SK-N-SH (cell line): ENCODE measurements at regions not wholly inside any gene's neighbourhood (a gene's known extent, or its start where the extent isn't known, plus 50 kb on each side); places are given as distances from the start of the nearest gene placed in this dataset.

Experiments
- CTCF ChIA-PET: fragments of 300-600, 350-600 bp; formaldehyde crosslinking; extraction: SDS; loops from one replicate; lab custom pipeline; 2021; lab: Yijun Ruan, JAX
- POLR2A ChIA-PET: fragments of 350-600 bp; sonication (Branson Sonifier 250); formaldehyde crosslinking; extraction: SDS; loops from one replicate; lab custom pipeline; 2020; ENCODE audit warnings: antibody characterized with exemption, inconsistent platforms; lab: Yijun Ruan, JAX
- DNase-seq: peaks from one replicate; pipeline ENCODE4 v3.0.0; 2012
- H2AFZ ChIP-seq: fragments of 200-600 bp; sonication (generic); 2 replicates; pipeline ENCODE4 v1.8.1; 2016; ENCODE audit warnings: antibody characterized with exemption, mild to moderate bottlenecking, low read depth
- H3F3A ChIP-seq: fragments of 200-600 bp; sonication (generic); replicated peaks from 2 replicates; pipeline ENCODE3; 2016; ENCODE audit warnings: antibody characterized with exemption, mild to moderate bottlenecking; ENCODE audit not compliant: insufficient read depth
- H3K27ac ChIP-seq, 2 experiments: fragments of 200-500 bp in 1 of 2; fragments of 200-600 bp in 1 of 2; sonication (Bioruptor generic) in 1 of 2; sonication (generic), shearing (Covaris generic) in 1 of 2; 2 replicates each; pipeline versions ENCODE4 v1.5.1 to v1.6.1; 2014 to 2016; ENCODE audit warnings: low read depth in 2 of 2, inconsistent platforms in 1 of 2, low read length in 1 of 2, mild to moderate bottlenecking in 1 of 2, mixed read lengths in 1 of 2
- H3K27me3 ChIP-seq: fragments of 200-600 bp; sonication (generic), shearing (Covaris generic); 2 replicates; pipeline ENCODE4 v1.6.1; 2016; ENCODE audit warnings: mixed run types; ENCODE audit not compliant: insufficient read depth
- H3K36me3 ChIP-seq, 2 experiments: fragments of 200-500 bp in 1 of 2; fragments of 200-600 bp in 1 of 2; sonication (Bioruptor generic) in 1 of 2; sonication (generic) in 1 of 2; replicated peaks in 1 of 2; 2 replicates each; pipeline versions ENCODE3 to v1.5.1; 2014 to 2016; ENCODE audit warnings: low read length in 1 of 2, mild to moderate bottlenecking in 1 of 2; ENCODE audit not compliant: insufficient read depth in 2 of 2, control insufficient read depth in 1 of 2
- H3K4me1 ChIP-seq, 2 experiments: fragments of 200-500 bp in 1 of 2; fragments of 200-600 bp in 1 of 2; sonication (Bioruptor generic) in 1 of 2; sonication (generic), shearing (Covaris generic) in 1 of 2; 2 replicates each; pipeline versions ENCODE4 v1.5.1 to v1.6.1; 2014 to 2016; ENCODE audit warnings: low read depth in 1 of 2, low read length in 1 of 2, mixed run types in 1 of 2; ENCODE audit not compliant: insufficient read depth in 2 of 2, control insufficient read depth in 1 of 2
- H3K4me2 ChIP-seq: fragments of 200-600 bp; sonication (generic), shearing (Covaris generic); 2 replicates; pipeline ENCODE4 v1.6.1; 2017; ENCODE audit warnings: mixed run types
- H3K4me3 ChIP-seq, 2 experiments: fragments of 200-500 bp in 1 of 2; fragments of 200-600 bp in 1 of 2; sonication (Bioruptor generic) in 1 of 2; sonication (generic), shearing (Covaris generic) in 1 of 2; 2 replicates each; pipeline versions ENCODE4 v1.5.1 to v1.8.1; 2014 to 2016; ENCODE audit warnings: low read depth in 2 of 2, inconsistent platforms in 1 of 2, low read length in 1 of 2, mild to moderate bottlenecking in 1 of 2, mixed read lengths in 1 of 2, moderate library complexity in 1 of 2
- H3K79me2 ChIP-seq: fragments of 200-600 bp; sonication (generic); 2 replicates; pipeline ENCODE4 v1.8.1; 2017; ENCODE audit warnings: mild to moderate bottlenecking; ENCODE audit not compliant: insufficient read depth
- H3K9ac ChIP-seq: fragments of 200-600 bp; sonication (generic); 2 replicates; pipeline ENCODE4 v1.6.1; 2017; ENCODE audit warnings: mixed run types
- H3K9me2 ChIP-seq: fragments of 200-600 bp; sonication (generic); 2 replicates; pipeline ENCODE4 v1.6.1; 2017; ENCODE audit warnings: mixed run types
- H3K9me3 ChIP-seq: fragments of 200-600 bp; sonication (generic); 2 replicates; pipeline ENCODE4 v1.6.1; 2017; ENCODE audit warnings: mixed run types, mild to moderate bottlenecking, moderate library complexity
- H4K20me1 ChIP-seq: fragments of 200-600 bp; sonication (generic); 2 replicates; pipeline ENCODE4 v1.6.1; 2017; ENCODE audit warnings: mild to moderate bottlenecking, mixed run types; ENCODE audit not compliant: insufficient read depth
- EP300 ChIP-seq, 2 experiments: IDR thresholded peaks; 2 replicates each; pipeline versions ENCODE4 v1.4.0 to v1.6.1; 2012; ENCODE audit warnings: borderline replicate concordance in 1 of 2, low read depth in 1 of 2, low read length in 1 of 2
- FOXJ3 ChIP-seq: sonication (generic); formaldehyde crosslinking; IDR thresholded peaks from 2 replicates; pipeline ENCODE4 v1.5.1; 2020; ENCODE audit warnings: mild to moderate bottlenecking, missing genetic modification reagents
- JUND ChIP-seq: IDR thresholded peaks from 2 replicates; pipeline ENCODE4 v1.4.0; 2012
- MXI1 ChIP-seq: IDR thresholded peaks from 2 replicates; pipeline ENCODE4 v1.6.1; 2012; ENCODE audit warnings: mild to moderate bottlenecking, low read depth, low read length, improper control_type of control experiment
- NFIC ChIP-seq: IDR thresholded peaks from 2 replicates; pipeline ENCODE4 v1.4.0; 2012; ENCODE audit warnings: borderline replicate concordance
- NRF1 ChIP-seq: IDR thresholded peaks from 2 replicates; pipeline ENCODE4 v1.6.1; 2012; ENCODE audit warnings: low read depth, mild to moderate bottlenecking, low read length
- RCOR1 ChIP-seq: fragments of 150-350 bp; IDR thresholded peaks from 2 replicates; pipeline ENCODE4 v1.6.1; 2017; ENCODE audit warnings: antibody characterized with exemption, low read length
- SMC3 ChIP-seq: IDR thresholded peaks from 2 replicates; pipeline ENCODE4 v1.6.1; 2012; ENCODE audit warnings: low read depth, low read length, improper control_type of control experiment
- TEAD4 ChIP-seq: IDR thresholded peaks from 2 replicates; pipeline ENCODE4 v1.4.0; 2012; ENCODE audit warnings: mild to moderate bottlenecking, borderline replicate concordance; ENCODE audit not compliant: insufficient read depth
- YY1 ChIP-seq: IDR thresholded peaks from 2 replicates; pipeline ENCODE4 v1.4.0; 2012; ENCODE audit warnings: low read depth, mild to moderate bottlenecking
- ZBTB33 ChIP-seq: IDR thresholded peaks from 2 replicates; pipeline ENCODE4 v1.4.0; 2012; ENCODE audit warnings: low read depth, borderline replicate concordance
- WGBS: methylation state at CpG from one replicate; pipeline ENCODE4 v1.1.6; 2017; ENCODE audit warnings: low lambda C conversion rate; 5-methylcytosine and 5-hydroxymethylcytosine counted together
- TF ChIP-seq, protein P1 (sequence below): IDR thresholded peaks from 2 replicates; pipeline ENCODE4 v1.6.1; 2012; ENCODE audit warnings: mild to moderate bottlenecking, low read depth, low read length, moderate library complexity
- TF ChIP-seq, protein P2 (sequence below): IDR thresholded peaks from 2 replicates; pipeline ENCODE4 v1.4.0; 2012; ENCODE audit warnings: low read depth, borderline replicate concordance

GRCh38 chr5:107772418-107773310, 101.9 kb upstream of the EFNA5 start:
- Histone ChIP-seq H3K4me1 (no peaks in the 10 kb centered on the region; a peak in 1 of 4 replicates), H3K9me3 (no peaks in the 10 kb centered on the region), H3K9me2 (no peaks in the 10 kb centered on the region), H3K9ac (no peak overlapping the region), H3K4me2 (no peak overlapping the region), H4K20me1 (no peaks in the 10 kb centered on the region), H3F3A (no peaks in the 10 kb centered on the region), H3K27ac (no peak overlapping the region), H3K36me3 (no peaks in the 10 kb centered on the region), H2AFZ (no peak overlapping the region), H3K79me2 (no peaks in the 10 kb centered on the region), H3K4me3 (no peak overlapping the region), H3K27me3 (no peaks in the 10 kb centered on the region)
- CTCF ChIA-PET, result no interaction called here
- POLR2A ChIA-PET, result no interaction called here
- TF ChIP-seq SMC3 (no peak), RCOR1 (no peak), EP300 (IDR thresholded peaks at IDR 0.05; ENCODE audit: borderline replicate concordance in 1 of 2, low read depth in 1 of 2, low read length in 1 of 2) (no peak), NRF1 (no peak), MXI1 (no peak), TEAD4 (no peak), JUND (no peak), YY1 (no peak), FOXJ3 (no peak), ZBTB33 (no peak), NFIC (no peak)
- TF ChIP-seq, protein P1, sequence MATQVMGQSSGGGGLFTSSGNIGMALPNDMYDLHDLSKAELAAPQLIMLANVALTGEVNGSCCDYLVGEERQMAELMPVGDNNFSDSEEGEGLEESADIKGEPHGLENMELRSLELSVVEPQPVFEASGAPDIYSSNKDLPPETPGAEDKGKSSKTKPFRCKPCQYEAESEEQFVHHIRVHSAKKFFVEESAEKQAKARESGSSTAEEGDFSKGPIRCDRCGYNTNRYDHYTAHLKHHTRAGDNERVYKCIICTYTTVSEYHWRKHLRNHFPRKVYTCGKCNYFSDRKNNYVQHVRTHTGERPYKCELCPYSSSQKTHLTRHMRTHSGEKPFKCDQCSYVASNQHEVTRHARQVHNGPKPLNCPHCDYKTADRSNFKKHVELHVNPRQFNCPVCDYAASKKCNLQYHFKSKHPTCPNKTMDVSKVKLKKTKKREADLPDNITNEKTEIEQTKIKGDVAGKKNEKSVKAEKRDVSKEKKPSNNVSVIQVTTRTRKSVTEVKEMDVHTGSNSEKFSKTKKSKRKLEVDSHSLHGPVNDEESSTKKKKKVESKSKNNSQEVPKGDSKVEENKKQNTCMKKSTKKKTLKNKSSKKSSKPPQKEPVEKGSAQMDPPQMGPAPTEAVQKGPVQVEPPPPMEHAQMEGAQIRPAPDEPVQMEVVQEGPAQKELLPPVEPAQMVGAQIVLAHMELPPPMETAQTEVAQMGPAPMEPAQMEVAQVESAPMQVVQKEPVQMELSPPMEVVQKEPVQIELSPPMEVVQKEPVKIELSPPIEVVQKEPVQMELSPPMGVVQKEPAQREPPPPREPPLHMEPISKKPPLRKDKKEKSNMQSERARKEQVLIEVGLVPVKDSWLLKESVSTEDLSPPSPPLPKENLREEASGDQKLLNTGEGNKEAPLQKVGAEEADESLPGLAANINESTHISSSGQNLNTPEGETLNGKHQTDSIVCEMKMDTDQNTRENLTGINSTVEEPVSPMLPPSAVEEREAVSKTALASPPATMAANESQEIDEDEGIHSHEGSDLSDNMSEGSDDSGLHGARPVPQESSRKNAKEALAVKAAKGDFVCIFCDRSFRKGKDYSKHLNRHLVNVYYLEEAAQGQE, result no peak
- TF ChIP-seq, protein P2, sequence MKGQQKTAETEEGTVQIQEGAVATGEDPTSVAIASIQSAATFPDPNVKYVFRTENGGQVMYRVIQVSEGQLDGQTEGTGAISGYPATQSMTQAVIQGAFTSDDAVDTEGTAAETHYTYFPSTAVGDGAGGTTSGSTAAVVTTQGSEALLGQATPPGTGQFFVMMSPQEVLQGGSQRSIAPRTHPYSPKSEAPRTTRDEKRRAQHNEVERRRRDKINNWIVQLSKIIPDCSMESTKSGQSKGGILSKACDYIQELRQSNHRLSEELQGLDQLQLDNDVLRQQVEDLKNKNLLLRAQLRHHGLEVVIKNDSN, result no peak
- peak; percentile 1 for DNase-seq
- 68% methylated on average over 11 of the region's 11 CpGs for WGBS
